ENCODE measurements at regions not wholly inside any gene's neighbourhood (a gene's known extent, or its start where the extent isn't known, plus 50 kb on each side); places are given as distances from the start of the nearest gene placed in this dataset.

DNA sequence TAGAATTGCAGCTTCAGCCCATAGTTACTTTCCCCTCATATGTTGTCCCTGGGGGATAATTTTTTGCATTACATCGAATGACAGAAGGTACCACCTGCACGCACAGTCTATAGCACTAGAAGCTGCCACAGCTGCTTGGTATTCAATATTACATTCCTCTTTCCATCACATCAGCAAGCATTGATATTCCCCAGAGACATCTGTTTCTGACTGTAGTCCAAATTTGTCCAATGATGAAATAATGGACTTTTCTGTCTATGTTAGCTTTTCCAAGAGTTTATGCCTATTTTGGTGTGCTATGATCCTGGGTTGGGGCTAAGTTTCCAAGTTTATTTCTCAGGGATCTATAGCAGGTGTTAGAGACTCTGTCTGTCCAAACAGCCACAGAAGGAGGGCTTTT, 335.4 kb downstream of the LRIG3 start:
- DNase-seq (ENCODE audit: low spot score), result no peak

DNA sequence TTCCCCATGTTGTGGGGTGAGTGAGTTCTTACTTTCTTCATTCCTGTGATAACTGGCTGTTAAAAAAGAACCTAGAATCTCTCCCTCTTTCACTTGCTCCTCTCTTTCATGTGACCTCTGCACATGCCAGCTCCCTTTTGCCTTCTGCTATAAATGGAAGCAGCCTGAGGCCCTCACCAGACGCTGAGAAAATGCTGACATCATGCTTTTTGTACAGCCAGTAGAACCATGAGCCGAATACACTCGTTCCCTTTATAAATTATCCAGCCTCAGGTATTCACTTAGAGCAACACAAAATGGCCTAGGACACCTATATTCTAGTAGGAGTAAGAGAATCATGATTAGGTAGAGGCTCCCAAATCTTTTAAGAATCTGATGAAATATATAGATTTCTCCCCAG, 333.5 kb downstream of the LRIG3 start:
- DNase-seq (ENCODE audit: low spot score), result no peak

DNA sequence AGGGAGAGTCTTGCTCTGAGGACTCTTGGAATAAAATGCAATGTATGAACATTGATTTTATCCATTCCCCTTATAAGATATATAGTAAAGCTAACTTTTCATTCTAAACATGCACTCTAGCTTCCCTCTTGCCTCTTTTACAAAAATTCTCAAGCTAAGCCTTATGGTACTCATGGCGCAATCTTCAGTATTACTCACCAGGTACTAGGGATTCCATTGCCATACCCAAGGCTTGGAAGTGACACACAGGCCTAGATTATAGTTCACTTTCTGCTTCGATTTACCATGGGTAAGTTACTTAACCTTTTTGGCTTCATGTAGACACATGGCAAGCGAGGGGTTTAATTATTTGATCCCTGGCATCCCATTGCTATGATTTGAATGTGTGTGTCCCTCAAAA, 331.5 kb downstream of the LRIG3 start:
- no peak for DNase-seq (ENCODE audit: low spot score)

DNA sequence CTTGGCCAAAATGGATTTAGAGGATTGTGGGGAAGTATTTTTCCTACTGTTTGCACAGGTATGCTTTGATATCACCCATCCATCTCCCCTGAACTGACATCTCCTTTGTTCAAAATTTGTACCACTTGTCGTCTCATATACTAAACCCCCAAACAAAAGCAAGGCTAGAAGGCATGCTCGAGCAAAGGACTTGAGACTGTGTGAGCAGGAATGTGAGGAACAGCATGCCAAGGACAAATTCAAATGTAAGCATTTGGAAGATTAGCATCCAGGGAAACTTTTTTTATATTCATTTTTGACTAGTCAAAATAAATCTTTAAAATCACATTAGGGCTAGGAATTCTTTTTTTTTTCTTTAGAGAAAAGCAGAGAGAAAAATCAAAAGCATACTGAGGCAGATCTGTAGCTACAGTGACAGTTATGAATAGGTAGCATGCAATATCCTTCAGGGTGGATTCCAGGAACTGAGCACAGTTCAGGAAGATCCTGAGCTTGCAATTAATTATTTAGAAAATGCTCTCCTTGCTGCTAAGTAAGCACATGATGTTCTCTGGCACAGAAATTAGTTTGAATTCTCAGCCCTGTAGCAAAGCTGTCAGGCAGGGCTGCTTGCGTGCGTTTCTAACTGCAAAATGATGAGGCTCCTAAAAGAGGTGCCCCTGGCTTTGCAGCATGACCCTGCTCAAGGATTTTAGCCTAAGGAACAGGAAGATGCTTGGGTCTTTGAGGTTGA, 327.7 kb downstream of the LRIG3 start:
- DNase-seq (ENCODE audit: low spot score), result no peak

DNA sequence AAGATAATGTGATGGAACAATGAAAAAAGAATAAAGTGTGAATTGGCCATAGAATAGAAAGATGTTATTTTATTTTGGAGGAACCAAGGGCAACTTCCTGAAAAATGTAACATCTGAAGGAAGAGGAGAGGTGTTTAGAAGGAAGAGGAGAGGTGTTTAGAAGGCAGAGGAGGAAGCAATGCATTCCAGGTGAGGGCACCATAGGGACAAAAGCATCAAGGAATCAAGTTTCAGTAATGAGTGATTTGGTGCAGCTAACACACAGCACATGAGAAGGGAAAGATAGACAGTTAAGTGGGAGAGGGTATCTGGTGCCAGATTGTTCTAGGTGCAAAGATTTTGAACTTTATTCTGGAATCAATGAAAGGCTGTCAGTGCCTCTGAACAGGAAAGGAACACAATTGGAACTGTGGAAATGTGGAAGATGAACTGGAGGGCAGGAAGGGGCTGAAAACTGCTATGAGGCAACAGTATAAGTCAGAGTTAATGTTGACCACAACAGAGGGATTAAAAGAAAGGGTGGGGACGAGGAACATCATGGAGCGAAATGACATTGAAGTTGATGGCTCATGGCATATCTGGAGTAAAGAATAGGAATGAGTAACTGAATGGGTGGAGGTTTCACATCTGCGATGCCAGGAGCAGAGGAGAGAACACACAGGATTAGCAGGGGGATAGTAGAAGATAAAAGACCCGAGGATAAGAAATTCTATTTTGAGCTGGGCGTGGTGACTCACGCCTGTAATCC, 326.6 kb downstream of the LRIG3 start:
- no peak for DNase-seq (ENCODE audit: low spot score)

DNA sequence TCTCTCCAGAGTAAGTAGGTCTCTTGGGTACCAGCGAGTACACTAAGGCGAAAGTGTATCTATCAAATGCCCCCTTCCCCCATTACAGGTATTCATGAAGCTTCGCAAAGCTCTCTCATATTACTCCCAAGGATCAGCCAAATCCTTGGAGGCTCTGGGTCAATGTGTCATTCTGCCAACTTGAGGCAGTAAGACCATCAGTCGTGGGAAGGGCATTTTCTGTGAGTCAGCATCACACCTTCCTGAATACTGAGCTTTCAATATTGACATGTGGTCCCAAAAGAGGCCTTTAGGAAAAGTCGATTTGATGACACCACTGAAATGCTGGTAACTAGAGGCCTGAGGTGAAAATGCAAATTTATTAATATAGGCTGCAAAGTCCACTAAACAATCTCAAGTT, 323.9 kb downstream of the LRIG3 start:
- DNase-seq (ENCODE audit: low spot score), result no peak

DNA sequence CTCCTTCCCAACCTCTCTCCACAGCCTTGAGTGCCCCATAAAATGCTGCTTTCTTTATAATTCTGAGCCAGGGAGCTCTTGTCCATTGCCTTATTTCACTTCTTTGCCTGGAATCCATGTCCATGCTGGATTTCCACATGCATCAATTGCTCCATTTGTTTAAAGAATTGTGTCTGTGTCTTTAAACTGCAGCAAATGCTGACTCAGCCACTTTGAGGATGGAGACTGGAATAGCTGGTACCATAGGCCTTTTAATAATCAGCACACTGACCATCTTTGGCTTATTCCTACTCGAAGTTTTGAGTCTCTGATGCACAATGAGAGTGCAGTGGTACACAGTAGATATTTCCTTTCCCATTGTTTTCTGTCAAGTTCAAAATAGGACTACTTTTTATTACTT, 318.8 kb downstream of the LRIG3 start:
- no peak for DNase-seq (ENCODE audit: low spot score)

DNA sequence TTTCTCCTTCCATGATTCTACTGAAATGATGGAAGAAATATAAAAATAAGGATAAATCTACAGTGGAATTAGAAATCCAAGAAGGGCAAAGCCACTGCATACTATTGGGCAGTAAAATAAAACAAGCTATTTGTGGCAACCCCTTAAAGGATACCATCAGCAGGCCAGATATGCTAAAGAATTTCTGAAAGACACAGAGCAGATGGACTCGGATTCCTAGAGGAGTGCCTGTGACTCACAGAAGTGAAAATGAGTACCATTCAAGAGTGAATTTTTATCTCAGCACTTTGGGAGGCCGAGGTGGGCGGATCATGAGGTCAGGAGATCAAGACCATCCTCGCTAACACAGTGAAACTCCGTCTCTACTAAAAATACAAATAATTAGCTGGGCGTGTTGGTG, 318.1 kb downstream of the LRIG3 start:
- DNase-seq (ENCODE audit: low spot score), result no peak

- no peak for DNase-seq (ENCODE audit: low spot score)
These were observed 317.6 kb downstream of the LRIG3 start for GRCh38 chr12:58602736-58603135.

DNA sequence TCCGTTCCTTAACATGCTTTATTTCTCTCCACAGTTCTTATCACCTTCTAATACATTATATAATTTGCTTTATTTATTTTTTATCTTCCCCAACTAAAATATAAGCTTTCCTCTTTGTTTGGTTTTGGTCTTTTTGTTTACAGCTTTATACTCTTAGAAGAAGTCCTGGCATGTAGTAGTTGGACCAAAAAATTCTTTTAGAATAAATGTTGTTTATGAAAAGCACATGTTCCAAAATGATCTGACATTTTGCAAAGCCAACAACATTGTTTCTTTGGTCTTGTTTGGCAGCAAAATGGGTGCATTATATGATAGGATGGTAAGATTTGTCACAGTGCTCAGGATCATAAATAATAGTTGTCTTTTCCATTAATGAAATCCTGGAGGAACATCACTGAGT, 312.5 kb downstream of the LRIG3 start:
- DNase-seq (ENCODE audit: low spot score), result no peak

DNA sequence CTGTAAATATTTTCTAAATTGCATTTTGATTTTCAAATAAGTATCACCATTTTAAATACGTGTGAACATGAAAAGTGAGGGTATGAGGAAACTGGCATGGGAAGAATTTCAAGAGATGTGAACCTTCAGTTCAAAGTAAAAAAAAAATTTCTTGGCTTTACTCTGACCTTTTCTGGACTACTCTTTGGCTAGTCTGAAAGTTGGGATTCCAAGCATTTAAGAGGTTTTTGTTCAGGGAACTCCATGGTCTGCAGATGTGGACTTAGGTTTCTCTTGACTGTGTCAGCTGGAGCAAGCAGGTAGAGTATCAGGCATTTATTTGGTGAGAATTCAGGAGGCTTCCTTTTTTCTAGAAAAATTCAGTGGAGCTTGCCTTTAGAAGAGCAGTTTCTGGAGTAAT, 311.6 kb downstream of the LRIG3 start:
- no peak for DNase-seq (ENCODE audit: low spot score)

DNA sequence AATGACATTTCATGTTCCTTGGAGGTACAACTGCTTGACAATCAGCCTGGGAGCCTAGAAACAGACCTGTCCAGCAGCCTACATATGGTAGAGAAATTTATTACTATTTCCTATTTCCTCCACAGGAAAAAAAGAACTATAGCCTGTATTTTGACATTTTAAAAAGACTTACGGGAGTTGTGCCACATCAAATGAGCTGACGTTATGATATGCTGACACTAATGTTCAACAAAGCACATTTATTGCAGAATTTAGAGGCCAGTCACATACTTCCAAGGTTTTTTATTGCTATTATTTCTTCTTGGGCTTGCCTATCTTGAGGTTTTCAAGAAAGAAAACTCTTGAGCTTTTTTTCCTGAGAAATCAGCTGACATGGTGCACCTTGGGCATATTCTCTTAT, 305.3 kb downstream of the LRIG3 start:
- no peak for DNase-seq (ENCODE audit: low spot score)

DNA sequence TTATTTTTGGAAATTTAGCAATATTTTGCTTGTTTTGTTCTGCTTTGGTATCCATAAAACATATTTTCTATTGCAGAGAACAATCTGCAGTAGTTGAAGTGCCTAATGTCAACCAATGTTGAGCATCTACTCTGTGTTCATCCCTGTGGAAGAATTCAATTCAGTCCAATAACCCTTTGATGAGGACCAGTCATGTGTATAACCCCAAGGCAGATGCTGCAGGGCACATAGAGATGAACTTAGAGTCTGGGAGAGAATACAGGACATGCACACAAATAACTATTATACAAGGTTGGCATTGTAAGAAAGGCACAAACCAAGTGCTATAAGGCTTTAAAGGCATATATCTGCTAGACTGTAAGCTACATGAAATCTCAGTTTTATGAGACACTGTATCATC, 304.7 kb downstream of the LRIG3 start:
- no peak for DNase-seq (ENCODE audit: low spot score)

GRCh38 chr12:58616618-58617017, 303.7 kb downstream of the LRIG3 start:
- no peak for DNase-seq (ENCODE audit: low spot score)

- DNase-seq (ENCODE audit: low spot score), result no peak
These were observed 299.2 kb downstream of the LRIG3 start for GRCh38 chr12:58621126-58621525.

- DNase-seq (ENCODE audit: low spot score), result no peak
These were observed 290.9 kb downstream of the LRIG3 start for GRCh38 chr12:58629376-58629775.

GRCh38 chr12:58633479-58633878, 286.8 kb downstream of the LRIG3 start:
- DNase-seq (ENCODE audit: low spot score), result no peak

- DNase-seq (ENCODE audit: low spot score), result no peak
These were observed 280.9 kb downstream of the LRIG3 start for GRCh38 chr12:58639318-58639934.

- DNase-seq (ENCODE audit: low spot score), result no peak
These were observed 280.0 kb downstream of the LRIG3 start for GRCh38 chr12:58640314-58640713.

- no peak for DNase-seq (ENCODE audit: low spot score)
These were observed 274.4 kb downstream of the LRIG3 start for GRCh38 chr12:58645946-58646345.

DNA sequence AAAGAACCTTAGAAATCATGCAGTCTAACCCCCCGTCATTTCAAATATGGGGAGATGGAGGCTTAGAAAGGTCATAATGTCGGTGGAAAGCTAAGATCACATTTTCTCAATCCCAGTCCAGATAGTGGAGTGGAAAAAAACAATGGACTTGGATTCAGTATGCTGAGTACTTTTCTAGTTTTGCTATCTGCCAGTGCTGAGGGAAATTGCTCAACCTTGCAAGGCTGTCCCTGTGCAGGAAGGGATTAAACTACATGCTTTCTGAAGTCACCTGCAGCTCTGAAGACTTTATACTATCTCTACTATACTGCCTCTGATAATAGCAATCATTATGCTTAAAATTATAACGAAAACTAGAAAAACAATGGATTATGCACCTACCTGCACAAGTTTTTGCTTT, 272.8 kb downstream of the LRIG3 start:
- no peak for DNase-seq (ENCODE audit: low spot score)

GRCh38 chr12:58648176-58648575, 272.1 kb downstream of the LRIG3 start:
- DNase-seq (ENCODE audit: low spot score), result no peak

- DNase-seq (ENCODE audit: low spot score), result no peak
These were observed 268.5 kb downstream of the LRIG3 start for GRCh38 chr12:58651850-58652249.
